ENCODE measurements at regions not wholly inside any gene's neighbourhood (a gene's known extent, or its start where the extent isn't known, plus 50 kb on each side); places are given as distances from the start of the nearest gene placed in this dataset.

GRCh38 chr9:36755019-36755418 lies 182.3 kb downstream of the MELK start:
- peaks cover 74% of the 10 kb centered on the region for H3K27me3 ChIP-seq

GRCh38 chr9:36759141-36759540 lies 186.4 kb downstream of the MELK start:
- no peak for DNase-seq (ENCODE audit: low spot score in 2 of 2)
- TF ChIP-seq, protein P1, sequence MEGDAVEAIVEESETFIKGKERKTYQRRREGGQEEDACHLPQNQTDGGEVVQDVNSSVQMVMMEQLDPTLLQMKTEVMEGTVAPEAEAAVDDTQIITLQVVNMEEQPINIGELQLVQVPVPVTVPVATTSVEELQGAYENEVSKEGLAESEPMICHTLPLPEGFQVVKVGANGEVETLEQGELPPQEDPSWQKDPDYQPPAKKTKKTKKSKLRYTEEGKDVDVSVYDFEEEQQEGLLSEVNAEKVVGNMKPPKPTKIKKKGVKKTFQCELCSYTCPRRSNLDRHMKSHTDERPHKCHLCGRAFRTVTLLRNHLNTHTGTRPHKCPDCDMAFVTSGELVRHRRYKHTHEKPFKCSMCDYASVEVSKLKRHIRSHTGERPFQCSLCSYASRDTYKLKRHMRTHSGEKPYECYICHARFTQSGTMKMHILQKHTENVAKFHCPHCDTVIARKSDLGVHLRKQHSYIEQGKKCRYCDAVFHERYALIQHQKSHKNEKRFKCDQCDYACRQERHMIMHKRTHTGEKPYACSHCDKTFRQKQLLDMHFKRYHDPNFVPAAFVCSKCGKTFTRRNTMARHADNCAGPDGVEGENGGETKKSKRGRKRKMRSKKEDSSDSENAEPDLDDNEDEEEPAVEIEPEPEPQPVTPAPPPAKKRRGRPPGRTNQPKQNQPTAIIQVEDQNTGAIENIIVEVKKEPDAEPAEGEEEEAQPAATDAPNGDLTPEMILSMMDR (IDR thresholded peaks at IDR 0.05), result no peak
- TF ChIP-seq POLR2AphosphoS5 (IDR thresholded peaks at IDR 0.05) (no peak), EP300 (IDR thresholded peaks at IDR 0.05) (no peak), POLR2A (IDR thresholded peaks at IDR 0.05) (no peak)
- no peak overlapping the region for H3K27ac ChIP-seq
- H3K9me3 ChIP-seq, result no peaks in the 10 kb centered on the region
- peaks cover 86% of the 10 kb centered on the region for H3K27me3 ChIP-seq
- H3K4me1 ChIP-seq, result no peaks in the 10 kb centered on the region
- no peak overlapping the region for H3K4me3 ChIP-seq
- H3K36me3 ChIP-seq, result no peaks in the 10 kb centered on the region
- WGBS, result 56% methylated on average over 4 of the region's 4 CpGs

More at GRCh38 chr9:36755019-36755418, 182.3 kb downstream of the MELK start:
- WGBS, result 91% methylated on average over 2 of the region's 2 CpGs
- Histone ChIP-seq H3K4me3 (no peak overlapping the region), H3K36me3 (no peaks in the 10 kb centered on the region), H3K27ac (no peak overlapping the region), H3K4me1 (no peaks in the 10 kb centered on the region), H3K9me3 (no peaks in the 10 kb centered on the region)
- TF ChIP-seq POLR2AphosphoS5 (IDR thresholded peaks at IDR 0.05) (no peak), EP300 (IDR thresholded peaks at IDR 0.05) (no peak), POLR2A (IDR thresholded peaks at IDR 0.05) (no peak)
- TF ChIP-seq, protein P1 (IDR thresholded peaks at IDR 0.05), result no peak
- DNase-seq (ENCODE audit: low spot score in 2 of 2), result no peak

DNA sequence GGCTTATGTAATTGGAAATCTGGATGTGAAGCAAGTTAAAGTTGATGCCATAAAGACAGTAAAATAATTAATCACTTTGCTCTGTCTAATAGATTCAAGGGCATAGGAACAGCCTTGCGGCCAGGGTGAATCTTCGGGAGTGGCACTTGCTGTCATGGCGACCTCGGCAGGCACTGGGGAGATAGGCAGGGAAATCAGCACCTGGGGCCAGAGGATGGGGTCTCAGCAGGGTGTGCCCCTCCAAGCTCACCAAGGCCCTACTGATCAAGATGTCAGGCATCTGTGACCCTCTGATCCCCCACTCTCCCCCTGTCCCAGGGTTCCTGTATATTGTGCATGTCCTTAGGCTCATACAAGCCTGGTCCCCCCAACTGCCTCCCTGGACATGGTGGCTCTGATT lies 187.3 kb downstream of the MELK start:
- no peak for DNase-seq (ENCODE audit: low spot score in 2 of 2)
- Histone ChIP-seq H3K9me3 (no peaks in the 10 kb centered on the region), H3K4me3 (no peak overlapping the region), H3K27me3 (peaks cover 85% of the 10 kb centered on the region), H3K36me3 (no peaks in the 10 kb centered on the region), H3K4me1 (no peaks in the 10 kb centered on the region), H3K27ac (no peak overlapping the region)
- WGBS, result 48% methylated on average over 4 of the region's 4 CpGs
- TF ChIP-seq EP300 (IDR thresholded peaks at IDR 0.05), result no peak
- TF ChIP-seq POLR2AphosphoS5 (IDR thresholded peaks at IDR 0.05), result no peak
- TF ChIP-seq POLR2A (IDR thresholded peaks at IDR 0.05), result no peak
- TF ChIP-seq, protein P1 (IDR thresholded peaks at IDR 0.05), result no peak

DNA sequence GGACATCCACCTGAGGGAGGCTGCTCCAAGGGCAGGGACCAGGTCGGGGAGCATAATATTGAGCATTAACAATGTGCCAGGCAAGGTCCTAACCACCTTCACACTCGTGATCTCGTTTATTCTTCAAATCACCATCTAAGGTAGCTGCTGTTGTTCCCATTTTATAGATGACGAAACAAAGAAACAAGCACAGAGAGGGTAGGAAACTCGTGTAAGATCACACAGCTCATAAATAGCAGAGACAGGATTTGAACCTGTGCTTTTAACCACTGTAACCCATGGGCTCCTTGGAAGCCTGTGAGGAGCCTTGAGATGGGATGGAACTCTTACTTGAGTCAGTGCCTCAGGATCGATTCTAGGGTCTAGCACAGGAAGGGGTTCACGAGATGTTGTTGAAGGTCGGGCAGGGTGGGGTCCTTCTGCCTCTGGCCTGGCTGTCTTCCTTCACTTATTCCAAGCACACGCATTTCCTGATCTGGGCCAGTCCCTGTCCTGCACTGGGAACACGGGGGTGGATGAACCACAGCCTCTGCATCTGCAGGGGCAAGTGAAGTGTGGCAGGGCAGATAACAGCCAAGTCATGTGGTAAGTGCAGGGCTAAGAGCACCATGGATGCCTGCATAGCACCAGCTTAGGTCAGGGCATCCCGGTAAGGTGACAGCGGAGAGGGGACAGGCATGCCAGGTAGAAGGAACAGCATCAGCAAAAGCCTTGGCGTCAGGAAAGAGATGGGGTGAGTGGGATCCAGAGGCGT lies 188.1 kb downstream of the MELK start:
- Histone ChIP-seq H3K4me3 (no peak overlapping the region), H3K27me3 (peaks cover 86% of the 10 kb centered on the region), H3K27ac (no peak overlapping the region), H3K9me3 (no peaks in the 10 kb centered on the region), H3K36me3 (no peaks in the 10 kb centered on the region), H3K4me1 (peaks cover 8% of the 10 kb centered on the region)
- 78% methylated on average over 14 of the region's 14 CpGs for WGBS
- DNase-seq (ENCODE audit: low spot score in 2 of 2), result no peak
- TF ChIP-seq POLR2A (IDR thresholded peaks at IDR 0.05) (no peak), POLR2AphosphoS5 (IDR thresholded peaks at IDR 0.05) (no peak), EP300 (IDR thresholded peaks at IDR 0.05) (no peak)
- TF ChIP-seq, protein P1 (IDR thresholded peaks at IDR 0.05), result no peak

GRCh38 chr9:36762958-36763357 lies 190.3 kb downstream of the MELK start:
- Histone ChIP-seq H3K4me1 (peaks cover 11% of the 10 kb centered on the region), H3K27ac (no peak overlapping the region), H3K9me3 (no peaks in the 10 kb centered on the region), H3K4me3 (no peak overlapping the region), H3K36me3 (no peaks in the 10 kb centered on the region), H3K27me3 (peaks cover 74% of the 10 kb centered on the region)
- TF ChIP-seq, protein P1 (IDR thresholded peaks at IDR 0.05), result no peak
- no peak for TF ChIP-seq EP300 (IDR thresholded peaks at IDR 0.05)
- no peak for TF ChIP-seq POLR2AphosphoS5 (IDR thresholded peaks at IDR 0.05)
- no peak for TF ChIP-seq POLR2A (IDR thresholded peaks at IDR 0.05)
- no peak for DNase-seq (ENCODE audit: low spot score in 2 of 2)
- WGBS, result 75% methylated on average over 4 of the region's 10 CpGs

Data from suprapubic skin (tissue), 4 donors.